Erythroblast (primary cell): ENCODE measurements at regions not wholly inside any gene's neighbourhood (a gene's known extent, or its start where the extent isn't known, plus 50 kb on each side); places are given as distances from the start of the nearest gene placed in this dataset.

Experiments
- GATA1 ChIP-seq: IDR thresholded peaks from 2 replicates; pipeline ENCODE4 v1.6.1; 2011; ENCODE audit warnings: low read depth, mild to moderate bottlenecking, control low read depth, low read length, moderate library complexity
- POLR2A ChIP-seq: IDR thresholded peaks from 2 replicates; pipeline ENCODE4 v1.6.1; 2011; ENCODE audit warnings: mild to moderate bottlenecking, low read length

DNA sequence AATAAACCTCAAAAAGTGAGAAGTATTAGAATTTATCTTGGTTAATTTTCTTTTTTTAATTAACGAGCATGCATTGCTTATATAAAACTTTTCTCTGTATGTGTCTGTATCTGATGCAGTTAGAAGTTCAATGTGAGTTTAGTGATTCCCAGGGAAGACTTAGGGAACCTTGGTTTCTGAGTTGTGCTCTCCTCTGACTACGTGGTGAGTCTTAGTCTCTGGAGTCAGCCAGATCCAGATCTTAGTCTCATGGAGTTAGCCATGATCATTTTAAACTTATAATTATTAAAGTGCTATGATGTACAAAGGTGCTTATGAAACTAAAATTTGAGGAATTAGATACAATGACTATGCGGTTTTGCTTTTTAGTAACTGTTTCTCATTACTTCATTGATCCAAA, 285.3 kb upstream of the DMRT1 start:
- TF ChIP-seq POLR2A (no peak), GATA1 (no peak)
